ENCODE measurements at regions not wholly inside any gene's neighbourhood (a gene's known extent, or its start where the extent isn't known, plus 50 kb on each side); places are given as distances from the start of the nearest gene placed in this dataset.

DNA sequence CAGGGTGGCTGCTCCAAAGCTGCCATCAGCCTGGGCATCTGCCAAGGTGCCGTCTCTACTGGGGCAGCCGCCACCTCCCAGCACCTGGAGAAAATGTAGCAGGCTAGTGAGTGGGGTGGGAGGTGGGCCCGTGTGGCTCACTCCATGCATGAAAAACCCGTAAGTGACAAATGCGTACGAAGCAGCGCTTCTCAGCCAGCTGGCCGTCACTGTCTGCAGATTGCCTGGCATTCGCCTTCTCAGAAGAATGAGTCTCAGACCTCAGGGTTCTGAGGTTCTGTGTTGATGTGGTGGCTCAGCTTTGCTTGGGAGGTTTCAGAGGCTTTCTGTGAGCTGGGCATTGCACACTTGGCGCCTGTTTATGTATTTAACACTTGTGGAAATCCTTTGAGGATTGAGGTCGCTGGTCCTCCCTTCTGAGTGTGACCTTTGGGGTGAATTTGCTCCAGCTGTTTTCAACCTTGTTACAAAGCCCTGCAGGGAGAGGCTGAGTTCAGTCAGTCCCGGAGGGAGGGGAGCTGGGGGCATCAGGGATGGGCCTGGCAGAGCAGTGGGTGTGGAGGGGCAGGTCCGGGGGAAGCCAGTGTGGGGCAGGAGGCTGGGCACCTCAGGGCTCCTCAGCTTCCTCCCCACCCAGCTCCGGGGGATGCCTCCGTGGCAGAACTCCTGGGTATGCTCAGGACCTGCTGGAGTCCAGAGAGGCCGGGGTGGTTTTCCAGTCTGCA lies 977.0 kb downstream of the TBC1D22A start:
- POLR2A ChIA-PET, result no interaction called here
- intact Hi-C loops (cut with micrococcal nuclease; ENCODE audit: unreplicated experiment), result no loop called here
- ATAC-seq (no peak), DNase-seq (ENCODE audit: low spot score) (no peak), FAIRE-seq (no peak)
- WGBS (ENCODE audit: low lambda C conversion rate), result 0% methylated on average over 7 of the region's 16 CpGs
- Histone ChIP-seq H3K9me3 (ENCODE audit: low read length) (no peaks in the 10 kb centered on the region), H3K36me3 (replicated peaks in 1 of 2; ENCODE audit: control insufficient read depth in 1 of 2, insufficient read depth in 2 of 2, low read length in 2 of 2) (no peaks in the 10 kb centered on the region), H3K4me1 (ENCODE audit: insufficient read depth, low read length) (no peaks in the 10 kb centered on the region), H3K4me3 (replicated peaks in 1 of 3; ENCODE audit: insufficient read depth in 1 of 3, low read depth in 2 of 3, low read length in 3 of 3) (no peak overlapping the region), H3K9ac (ENCODE audit: insufficient read depth, low read depth, low read length) (no peak overlapping the region), H4K20me1 (ENCODE audit: insufficient read depth, low read length) (no peaks in the 10 kb centered on the region), H3K4me2 (ENCODE audit: low read depth, low read length) (no peak overlapping the region), H3K27me3 (ENCODE audit: control insufficient read depth in 1 of 2, insufficient read depth in 2 of 2, low read length in 2 of 2) (peaks cover 2 to 45% of the 10 kb centered on the region in 2 experiments; a peak in 4 of 5 replicates), H3K27ac (ENCODE audit: extremely low read length, insufficient read depth, low read length) (no peak overlapping the region), H2AFZ (ENCODE audit: low read length) (no peak overlapping the region), H3K79me2 (ENCODE audit: insufficient read depth, low read length) (no peaks in the 10 kb centered on the region)
- no TSS peak for BruUV-seq (replicated peaks)
- no peak for TF ChIP-seq ZBTB38 (CRISPR knock-in tag; IDR thresholded peaks at IDR 0.05)
- TF ChIP-seq RCOR2 (CRISPR knock-in tag; IDR thresholded peaks at IDR 0.05), result no peak
- TF ChIP-seq, protein P1, sequence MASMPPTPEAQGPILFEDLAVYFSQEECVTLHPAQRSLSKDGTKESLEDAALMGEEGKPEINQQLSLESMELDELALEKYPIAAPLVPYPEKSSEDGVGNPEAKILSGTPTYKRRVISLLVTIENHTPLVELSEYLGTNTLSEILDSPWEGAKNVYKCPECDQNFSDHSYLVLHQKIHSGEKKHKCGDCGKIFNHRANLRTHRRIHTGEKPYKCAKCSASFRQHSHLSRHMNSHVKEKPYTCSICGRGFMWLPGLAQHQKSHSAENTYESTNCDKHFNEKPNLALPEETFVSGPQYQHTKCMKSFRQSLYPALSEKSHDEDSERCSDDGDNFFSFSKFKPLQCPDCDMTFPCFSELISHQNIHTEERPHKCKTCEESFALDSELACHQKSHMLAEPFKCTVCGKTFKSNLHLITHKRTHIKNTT (CRISPR knock-in tag; IDR thresholded peaks at IDR 0.05), result no peak
- TF ChIP-seq, protein P2, sequence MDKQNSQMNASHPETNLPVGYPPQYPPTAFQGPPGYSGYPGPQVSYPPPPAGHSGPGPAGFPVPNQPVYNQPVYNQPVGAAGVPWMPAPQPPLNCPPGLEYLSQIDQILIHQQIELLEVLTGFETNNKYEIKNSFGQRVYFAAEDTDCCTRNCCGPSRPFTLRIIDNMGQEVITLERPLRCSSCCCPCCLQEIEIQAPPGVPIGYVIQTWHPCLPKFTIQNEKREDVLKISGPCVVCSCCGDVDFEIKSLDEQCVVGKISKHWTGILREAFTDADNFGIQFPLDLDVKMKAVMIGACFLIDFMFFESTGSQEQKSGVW (CRISPR knock-in tag; IDR thresholded peaks at IDR 0.05; ENCODE audit: borderline replicate concordance), result no peak
- TF ChIP-seq SOX5 (CRISPR knock-in tag; IDR thresholded peaks at IDR 0.05; ENCODE audit: borderline replicate concordance), result no peak
- TF ChIP-seq MBNL3 (CRISPR knock-in tag; conservative IDR thresholded peaks at IDR 0.05), result no peak
- TF ChIP-seq, protein P3, sequence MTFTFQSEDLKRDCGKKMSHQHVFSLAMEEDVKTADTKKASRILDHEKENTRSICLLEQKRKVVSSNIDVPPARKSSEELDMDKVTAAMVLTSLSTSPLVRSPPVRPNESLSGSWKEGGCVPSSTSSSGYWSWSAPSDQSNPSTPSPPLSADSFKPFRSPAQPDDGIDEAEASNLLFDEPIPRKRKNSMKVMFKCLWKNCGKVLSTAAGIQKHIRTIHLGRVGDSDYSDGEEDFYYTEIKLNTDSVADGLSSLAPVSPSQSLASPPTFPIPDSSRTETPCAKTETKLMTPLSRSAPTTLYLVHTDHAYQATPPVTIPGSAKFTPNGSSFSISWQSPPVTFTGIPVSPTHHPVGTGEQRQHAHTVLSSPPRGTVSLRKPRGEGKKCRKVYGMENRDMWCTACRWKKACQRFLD (CRISPR knock-in tag; IDR thresholded peaks at IDR 0.05; ENCODE audit: borderline replicate concordance), result no peak
- TF ChIP-seq ZKSCAN1 (IDR thresholded peaks at IDR 0.05; ENCODE audit: low read length), result no peak
- TF ChIP-seq, protein P4, sequence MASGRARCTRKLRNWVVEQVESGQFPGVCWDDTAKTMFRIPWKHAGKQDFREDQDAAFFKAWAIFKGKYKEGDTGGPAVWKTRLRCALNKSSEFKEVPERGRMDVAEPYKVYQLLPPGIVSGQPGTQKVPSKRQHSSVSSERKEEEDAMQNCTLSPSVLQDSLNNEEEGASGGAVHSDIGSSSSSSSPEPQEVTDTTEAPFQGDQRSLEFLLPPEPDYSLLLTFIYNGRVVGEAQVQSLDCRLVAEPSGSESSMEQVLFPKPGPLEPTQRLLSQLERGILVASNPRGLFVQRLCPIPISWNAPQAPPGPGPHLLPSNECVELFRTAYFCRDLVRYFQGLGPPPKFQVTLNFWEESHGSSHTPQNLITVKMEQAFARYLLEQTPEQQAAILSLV (CRISPR knock-in tag; IDR thresholded peaks at IDR 0.05; ENCODE audit: borderline replicate concordance), result no peak
- TF ChIP-seq, protein P5, sequence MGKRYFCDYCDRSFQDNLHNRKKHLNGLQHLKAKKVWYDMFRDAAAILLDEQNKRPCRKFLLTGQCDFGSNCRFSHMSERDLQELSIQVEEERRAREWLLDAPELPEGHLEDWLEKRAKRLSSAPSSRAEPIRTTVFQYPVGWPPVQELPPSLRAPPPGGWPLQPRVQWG (CRISPR knock-in tag; IDR thresholded peaks at IDR 0.05; ENCODE audit: borderline replicate concordance, low read depth), result no peak
- TF ChIP-seq KDM3A (CRISPR knock-in tag; IDR thresholded peaks at IDR 0.05; ENCODE audit: low read depth), result no peak
- TF ChIP-seq, protein P6, sequence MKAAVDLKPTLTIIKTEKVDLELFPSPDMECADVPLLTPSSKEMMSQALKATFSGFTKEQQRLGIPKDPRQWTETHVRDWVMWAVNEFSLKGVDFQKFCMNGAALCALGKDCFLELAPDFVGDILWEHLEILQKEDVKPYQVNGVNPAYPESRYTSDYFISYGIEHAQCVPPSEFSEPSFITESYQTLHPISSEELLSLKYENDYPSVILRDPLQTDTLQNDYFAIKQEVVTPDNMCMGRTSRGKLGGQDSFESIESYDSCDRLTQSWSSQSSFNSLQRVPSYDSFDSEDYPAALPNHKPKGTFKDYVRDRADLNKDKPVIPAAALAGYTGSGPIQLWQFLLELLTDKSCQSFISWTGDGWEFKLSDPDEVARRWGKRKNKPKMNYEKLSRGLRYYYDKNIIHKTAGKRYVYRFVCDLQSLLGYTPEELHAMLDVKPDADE (CRISPR knock-in tag; IDR thresholded peaks at IDR 0.05), result no peak
- TF ChIP-seq ARHGAP35 (CRISPR knock-in tag; IDR thresholded peaks at IDR 0.05; ENCODE audit: borderline replicate concordance), result no peak
- TF ChIP-seq PITX1 (CRISPR knock-in tag; IDR thresholded peaks at IDR 0.05), result no peak
- TF ChIP-seq, protein P7, sequence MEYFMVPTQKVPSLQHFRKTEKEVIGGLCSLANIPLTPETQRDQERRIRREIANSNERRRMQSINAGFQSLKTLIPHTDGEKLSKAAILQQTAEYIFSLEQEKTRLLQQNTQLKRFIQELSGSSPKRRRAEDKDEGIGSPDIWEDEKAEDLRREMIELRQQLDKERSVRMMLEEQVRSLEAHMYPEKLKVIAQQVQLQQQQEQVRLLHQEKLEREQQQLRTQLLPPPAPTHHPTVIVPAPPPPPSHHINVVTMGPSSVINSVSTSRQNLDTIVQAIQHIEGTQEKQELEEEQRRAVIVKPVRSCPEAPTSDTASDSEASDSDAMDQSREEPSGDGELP (IDR thresholded peaks at IDR 0.05; ENCODE audit: borderline replicate concordance, low read depth), result no peak
- in situ Hi-C loops (cut with HindIII; ENCODE audit: extremely low pct_ligation_motif_present, low pct_unique_long_range_greater_than_20kb), result no loop called here
- CTCF ChIA-PET (ENCODE audit: low intra/inter-chr PET ratio, low total read pairs), result no interaction called here

All from HepG2 (cell line).